IMR-90 (cell line): ENCODE measurements at regions not wholly inside any gene's neighbourhood (a gene's known extent, or its start where the extent isn't known, plus 50 kb on each side); places are given as distances from the start of the nearest gene placed in this dataset.

Experiments
- ATAC-seq: fragments of 200-7000 bp; cut with Tn5 transposase; 2 replicates; pipeline ENCODE4 v1.9.1; 2020; ENCODE audit warnings: low read depth, mild to moderate bottlenecking, moderate library complexity
- BruUV-seq: library from RNA; stranded (reverse); fragments of 400-500 nt; replicated peaks from 2 replicates; lab custom pipeline; 2021; lab: Mats Ljungman, UMichigan
- CTCF ChIA-PET: fragments of 300-600 bp; formaldehyde crosslinking; extraction: SDS; loops from one replicate; lab custom pipeline; 2021; ENCODE audit warnings: antibody characterized with exemption; lab: Yijun Ruan, JAX
- POLR2A ChIA-PET: fragments of 300-600 bp; sonication (Branson Sonifier 250); formaldehyde crosslinking; loops from one replicate; lab custom pipeline; 2022; ENCODE audit warnings: antibody characterized with exemption; ENCODE audit not compliant: unreplicated experiment; lab: Charles Lee
- DNase-seq: peaks from one replicate; pipeline ENCODE4 v3.0.0; 2013
- H2AFZ ChIP-seq: replicated peaks from 2 replicates; pipeline ENCODE3; 2013; ENCODE audit warnings: low read length, mild to moderate bottlenecking; ENCODE audit not compliant: poor library complexity
- H2AK5ac ChIP-seq: 2 replicates; pipeline ENCODE4 v1.6.1; 2013; ENCODE audit warnings: low read depth, low read length, inconsistent platforms
- H2AK9ac ChIP-seq: replicated peaks from 2 replicates; pipeline ENCODE3; 2013; ENCODE audit warnings: mild to moderate bottlenecking, low read depth, low read length, moderate library complexity; ENCODE audit not compliant: poor library complexity
- H2BK120ac ChIP-seq: 2 replicates; pipeline ENCODE4 v1.6.1; 2013; ENCODE audit warnings: low read depth, low read length, inconsistent platforms
- H2BK15ac ChIP-seq: 3 replicates; pipeline ENCODE4 v1.6.1; 2013; ENCODE audit warnings: low read depth, low read length, inconsistent platforms
- H2BK20ac ChIP-seq: 2 replicates; pipeline ENCODE4 v1.6.1; 2013; ENCODE audit warnings: low read depth, mild to moderate bottlenecking, inconsistent platforms, low read length, moderate library complexity
- H2BK5ac ChIP-seq: 2 replicates; pipeline ENCODE4 v1.6.1; 2013; ENCODE audit warnings: mild to moderate bottlenecking, low read depth, low read length, inconsistent platforms; ENCODE audit not compliant: poor library complexity, severe bottlenecking
- H3K14ac ChIP-seq: replicated peaks from 2 replicates; pipeline ENCODE4 v1.6.1; 2013; ENCODE audit warnings: low read depth, low read length, inconsistent platforms
- H3K18ac ChIP-seq: 2 replicates; pipeline ENCODE4 v1.6.1; 2013; ENCODE audit warnings: low read depth, low read length, control low read depth
- H3K23ac ChIP-seq: 2 replicates; pipeline ENCODE4 v1.6.1; 2013; ENCODE audit warnings: low read depth, low read length, inconsistent platforms
- H3K27ac ChIP-seq: 2 replicates; pipeline ENCODE4 v1.5.1; 2013; ENCODE audit warnings: mild to moderate bottlenecking, control low read depth, low read length; ENCODE audit not compliant: insufficient read depth
- H3K27me3 ChIP-seq: 2 replicates; pipeline ENCODE4 v1.6.1; 2013; ENCODE audit warnings: low read length; ENCODE audit not compliant: control insufficient read depth, insufficient read depth
- H3K36me3 ChIP-seq: 2 replicates; pipeline ENCODE4 v1.6.1; 2013; ENCODE audit warnings: low read length, mixed read lengths; ENCODE audit not compliant: control insufficient read depth, insufficient read depth
- H3K4ac ChIP-seq: 2 replicates; pipeline ENCODE4 v1.6.1; 2013; ENCODE audit warnings: low read depth, low read length, inconsistent platforms
- H3K4me1 ChIP-seq: 2 replicates; pipeline ENCODE4 v1.6.1; 2013; ENCODE audit warnings: low read length, mixed read lengths; ENCODE audit not compliant: control insufficient read depth, insufficient read depth
- H3K4me2 ChIP-seq: 2 replicates; pipeline ENCODE4 v1.6.1; 2013; ENCODE audit warnings: low read depth, mild to moderate bottlenecking, control low read depth, low read length, moderate library complexity
- H3K4me3 ChIP-seq: 2 replicates; pipeline ENCODE4 v1.5.1; 2013; ENCODE audit warnings: low read depth, mild to moderate bottlenecking, control low read depth, low read length, moderate library complexity; ENCODE audit not compliant: insufficient read depth
- H3K56ac ChIP-seq: 2 replicates; pipeline ENCODE4 v1.6.1; 2013; ENCODE audit warnings: low read length, inconsistent platforms; ENCODE audit not compliant: insufficient read depth; ENCODE audit errors: extremely low read depth
- H3K79me1 ChIP-seq, 2 experiments: 2 replicates each; pipeline ENCODE4 v1.6.1; 2013; ENCODE audit warnings: low read length in 2 of 2, inconsistent platforms in 1 of 2, low read depth in 1 of 2
- H3K9ac ChIP-seq: 2 replicates; pipeline ENCODE4 v1.6.1; 2013; ENCODE audit warnings: low read depth, low read length, control low read depth
- H3K9me1 ChIP-seq: 2 replicates; pipeline ENCODE4 v1.6.1; 2013; ENCODE audit warnings: low read length, inconsistent platforms; ENCODE audit not compliant: insufficient read depth
- H3K9me3 ChIP-seq: 2 replicates; pipeline ENCODE4 v1.6.1; 2013; ENCODE audit warnings: low read length; ENCODE audit not compliant: control insufficient read depth, insufficient read depth
- H4K20me1 ChIP-seq: 2 replicates; pipeline ENCODE4 v1.6.1; 2013; ENCODE audit warnings: low read length, inconsistent platforms; ENCODE audit not compliant: insufficient read depth
- H4K5ac ChIP-seq: 2 replicates; pipeline ENCODE4 v1.6.1; 2013; ENCODE audit warnings: mild to moderate bottlenecking, low read depth, low read length, control low read depth
- H4K8ac ChIP-seq, 2 experiments: 2 replicates each; pipeline ENCODE4 v1.6.1; 2013; ENCODE audit warnings: low read depth in 2 of 2, low read length in 2 of 2, control low read depth in 1 of 2, inconsistent platforms in 1 of 2
- H4K91ac ChIP-seq: 2 replicates; pipeline ENCODE4 v1.6.1; 2013; ENCODE audit warnings: low read depth, low read length, inconsistent platforms; ENCODE audit not compliant: insufficient read depth
- CEBPB ChIP-seq: IDR thresholded peaks from 2 replicates; pipeline ENCODE4 v1.6.1; 2012; ENCODE audit warnings: low read depth, low read length, improper control_type of control experiment
- CHD1 ChIP-seq: IDR thresholded peaks from 2 replicates; pipeline ENCODE4 v1.6.1; 2012; ENCODE audit warnings: low read depth, low read length, improper control_type of control experiment
- MAFK ChIP-seq: IDR thresholded peaks from 2 replicates; pipeline ENCODE4 v1.6.1; 2012; ENCODE audit warnings: low read depth, low read length, improper control_type of control experiment
- MAZ ChIP-seq: IDR thresholded peaks from 2 replicates; pipeline ENCODE4 v1.6.1; 2012; ENCODE audit warnings: low read depth, mild to moderate bottlenecking, low read length, improper control_type of control experiment, moderate library complexity, borderline replicate concordance
- MXI1 ChIP-seq: IDR thresholded peaks from 2 replicates; pipeline ENCODE4 v1.6.1; 2012; ENCODE audit warnings: low read depth, mild to moderate bottlenecking, low read length, moderate library complexity, borderline replicate concordance
- NFE2L2 ChIP-seq: fragments of 150-350 bp; IDR thresholded peaks from 2 replicates; pipeline ENCODE4 v1.6.1; 2016; ENCODE audit warnings: low read depth, mild to moderate bottlenecking, low read length
- POLR2A ChIP-seq: IDR thresholded peaks from 2 replicates; pipeline ENCODE4 v1.6.1; 2012; ENCODE audit warnings: mild to moderate bottlenecking, low read depth, low read length
- RAD21 ChIP-seq: IDR thresholded peaks from 2 replicates; pipeline ENCODE4 v1.6.1; 2012; ENCODE audit warnings: low read length, improper control_type of control experiment
- RCOR1 ChIP-seq: IDR thresholded peaks from 2 replicates; pipeline ENCODE4 v1.6.1; 2012; ENCODE audit warnings: mild to moderate bottlenecking, low read length, improper control_type of control experiment; ENCODE audit not compliant: insufficient replicate concordance
- RFX5 ChIP-seq: IDR thresholded peaks from 2 replicates; pipeline ENCODE4 v1.8.0; 2012; ENCODE audit warnings: low read depth, mild to moderate bottlenecking, low read length, moderate library complexity
- SMC3 ChIP-seq: fragments of 150-350 bp; IDR thresholded peaks from 2 replicates; pipeline ENCODE4 v1.6.1; 2016; ENCODE audit warnings: low read depth, mild to moderate bottlenecking, antibody characterized with exemption, low read length, moderate library complexity
- WGBS, 2 experiments: methylation state at CpG; one replicate each; pipeline versions ENCODE4 v1.1.5 to v1.1.7; 2013; ENCODE audit warnings: missing lambda C conversion rate in 2 of 2; ENCODE audit not compliant: insufficient read length in 1 of 2; ENCODE audit errors: extremely low coverage in 2 of 2; 5-methylcytosine and 5-hydroxymethylcytosine counted together
- dilution Hi-C: fragments of 300-500 bp; cut with HindIII; formaldehyde crosslinking; loops from one replicate; pipeline ENCODE4 v1.14.3; 2018; ENCODE audit warnings: low sequenced_read_pairs; ENCODE audit not compliant: unreplicated experiment
- in situ Hi-C: fragments of 300-500 bp; cut with MboI; formaldehyde crosslinking; loops from 3 replicates; pipeline ENCODE4 v1.14.3; 2019; ENCODE audit warnings: low sequenced_read_pairs, inconsistent platforms, mixed read lengths
- intact Hi-C: fragments of 100-400 bp; cut with micrococcal nuclease; formaldehyde crosslinking; loops from 2 replicates; pipeline ENCODE4 v1.10.0; 2022

DNA sequence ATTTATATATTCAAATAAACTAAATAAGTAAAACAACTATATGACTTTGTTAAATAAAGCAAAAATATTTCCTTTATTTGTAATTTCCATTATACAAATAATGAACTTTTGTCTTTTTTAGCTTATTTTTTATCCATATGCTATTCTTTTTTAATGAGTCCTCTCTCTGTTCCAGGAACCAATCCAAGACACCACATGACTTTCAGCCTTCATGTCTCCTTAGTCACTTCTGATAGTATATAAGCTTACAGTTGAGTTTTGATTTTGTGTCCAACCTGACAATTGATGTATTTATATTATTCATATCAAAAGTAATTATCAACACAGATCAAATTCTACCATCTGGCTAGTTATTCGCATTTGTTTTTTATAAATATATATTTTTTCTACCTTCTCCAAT, 582.3 kb upstream of the GJE1 start:
- H2AFZ ChIP-seq = no peak overlapping the region
- peak overlapping the region; percentile 32; the same call in 1 of the 2 replicates for H2BK120ac ChIP-seq
- no peak overlapping the region for H3K4ac ChIP-seq
- no peaks in the 10 kb centered on the region for H4K20me1 ChIP-seq
- H3K4me3 ChIP-seq = no peak overlapping the region
- H3K36me3 ChIP-seq = no peaks in the 10 kb centered on the region
- no peak overlapping the region for H2AK9ac ChIP-seq
- H3K23ac ChIP-seq = no peak overlapping the region
- no peak overlapping the region for H3K56ac ChIP-seq
- no peak overlapping the region; the same call in 2 of the 3 replicates for H2BK15ac ChIP-seq
- ChIA-PET CTCF (no interaction called here), POLR2A (no interaction called here)
- no TSS peak for BruUV-seq
- TF ChIP-seq NFE2L2 (no peak), RCOR1 (no peak), CEBPB (no peak), MAFK (no peak), MAZ (no peak), RAD21 (no peak), SMC3 (no peak), CHD1 (no peak), RFX5 (no peak), POLR2A (no peak), MXI1 (no peak)
- H2AK5ac ChIP-seq = no peak overlapping the region
- no peaks in the 10 kb centered on the region for H3K79me1 ChIP-seq
- ATAC-seq (no peak), DNase-seq (peak; percentile 29)
- no peaks in the 10 kb centered on the region for H3K27me3 ChIP-seq
- in situ Hi-C loops = no loop called here
- peaks cover 2% of the 10 kb centered on the region; the same call in 1 of the 2 replicates for H3K9me3 ChIP-seq
- WGBS, 2 experiments = no CpG with 5 or more reads among the region's 1 CpG
- dilution Hi-C loops = no loop called here
- H4K91ac ChIP-seq = no peak overlapping the region
- H3K4me2 ChIP-seq = no peak overlapping the region
- no peaks in the 10 kb centered on the region; the same call in 1 of the 2 replicates for H3K4me1 ChIP-seq
- no peak overlapping the region for H4K8ac ChIP-seq
- H3K14ac ChIP-seq = no peak overlapping the region
- intact Hi-C loops = no loop called here
- no peak overlapping the region for H2BK5ac ChIP-seq
- no peak overlapping the region for H3K27ac ChIP-seq
- H4K5ac ChIP-seq = no peak overlapping the region
- no peak overlapping the region for H3K18ac ChIP-seq
- no peak overlapping the region for H2BK20ac ChIP-seq
- H3K9ac ChIP-seq = no peak overlapping the region
- H3K9me1 ChIP-seq = no peaks in the 10 kb centered on the region
